Gastrocnemius medialis (tissue), 4 donors: ENCODE measurements at regions not wholly inside any gene's neighbourhood (a gene's known extent, or its start where the extent isn't known, plus 50 kb on each side); places are given as distances from the start of the nearest gene placed in this dataset.

Experiments
- ATAC-seq, 2 donors: fragments of 150-250 bp; one replicate each; pipeline ENCODE4 v1.9.1; 2016
- DNase-seq, 2 donors: peaks; one replicate each; pipeline ENCODE4 v3.0.0-alpha.2; 2019
- H3K27ac ChIP-seq, 4 donors: fragments of 200-600 bp; sonication (generic); 1 replicate in 1 of 4; 2 replicates in 3 of 4; pipeline ENCODE4 v1.5.1; 2016 to 2018; ENCODE audit warnings: mild to moderate bottlenecking in 2 of 4, moderate library complexity in 1 of 4
- H3K27me3 ChIP-seq, 3 donors: fragments of 200-600 bp; sonication (generic) in 2 of 3; 1 replicate in 1 of 3; 2 replicates in 2 of 3; pipeline versions ENCODE4 v1.5.1 to v1.6.0; 2016 to 2019; ENCODE audit warnings: mild to moderate bottlenecking in 1 of 3, moderate library complexity in 1 of 3
- H3K36me3 ChIP-seq, 2 donors: fragments of 200-600 bp; sonication (generic) in 1 of 2; one replicate each; pipeline ENCODE4 v1.5.1; 2017 to 2018
- H3K4me1 ChIP-seq, 2 donors: fragments of 200-600 bp; sonication (generic) in 1 of 2; one replicate each; pipeline ENCODE4 v1.5.1; 2016 to 2017; ENCODE audit warnings: mild to moderate bottlenecking in 2 of 2
- H3K4me3 ChIP-seq, 4 donors: fragments of 200-600 bp; sonication (generic) in 3 of 4; 1 replicate in 1 of 4; 2 replicates in 3 of 4; pipeline ENCODE4 v1.5.1; 2016 to 2019; ENCODE audit warnings: mild to moderate bottlenecking in 2 of 4
- H3K9me3 ChIP-seq, 3 donors: fragments of 200-600 bp; sonication (generic) in 2 of 3; 1 replicate in 1 of 3; 2 replicates in 2 of 3; pipeline ENCODE4 v1.5.1; 2016 to 2019
- POLR2A ChIP-seq, 2 donors: fragments of 450-650 bp; IDR thresholded peaks; one replicate each; pipeline ENCODE4 v1.6.1; 2017; ENCODE audit warnings: antibody characterized with exemption in 2 of 2, mild to moderate bottlenecking in 2 of 2, moderate library complexity in 2 of 2
- in situ Hi-C, 4 donors: fragments of 200-750 bp; cut with MboI; loops; one replicate each; pipeline versions ENCODE4 v1.15.0 to v1.8.0; 2017; ENCODE audit warnings: low sequenced_read_pairs in 4 of 4
- intact Hi-C: fragments of 100-400 bp; cut with DNase I; formaldehyde crosslinking; loops from one replicate; pipeline ENCODE4 v1.15.1; 2023; ENCODE audit warnings: low total_unique reads
- TF ChIP-seq, protein P1 (sequence below), 5 experiments: fragments of 450-650 bp in 3 of 5; fragments of 200-600 bp in 2 of 5; sonication (generic) in 2 of 5; IDR thresholded peaks in 4 of 5; conservative IDR thresholded peaks in 1 of 5; 1 replicate in 4 of 5; 2 replicates in 1 of 5; pipeline ENCODE4 v1.5.1; 2016 to 2019; ENCODE audit warnings: antibody characterized with exemption in 5 of 5, mild to moderate bottlenecking in 3 of 5, moderate library complexity in 3 of 5

DNA sequence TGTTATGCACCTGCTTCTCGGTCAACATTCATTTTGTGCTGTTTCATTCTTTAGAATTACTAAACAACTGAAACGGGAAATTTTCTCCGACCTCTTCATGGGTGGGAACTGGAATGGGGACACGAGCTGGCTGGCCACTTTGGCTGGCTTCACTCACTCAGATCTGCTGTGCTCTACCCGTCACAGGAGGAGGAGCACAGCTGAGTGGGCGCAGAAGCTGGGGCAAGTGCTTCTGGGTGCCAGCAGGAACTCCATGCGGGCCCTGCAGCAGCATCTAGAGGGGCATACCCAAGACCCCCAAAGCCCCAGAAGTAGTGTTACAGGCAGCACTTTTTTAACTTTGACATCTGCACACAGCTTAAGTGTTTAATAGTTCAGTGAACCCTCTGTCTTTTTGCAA, 109.6 kb downstream of the TMEM144 start:
- Histone ChIP-seq H3K4me3 (no peak overlapping the region), H3K27me3 (no peaks in the 10 kb centered on the region), H3K27ac (no peak overlapping the region), H3K4me1 (no peaks in the 10 kb centered on the region), H3K9me3 (no peaks in the 10 kb centered on the region), H3K36me3 (no peaks in the 10 kb centered on the region)
- TF ChIP-seq POLR2A (IDR thresholded peaks at IDR 0.05), result no peak
- TF ChIP-seq, protein P1, sequence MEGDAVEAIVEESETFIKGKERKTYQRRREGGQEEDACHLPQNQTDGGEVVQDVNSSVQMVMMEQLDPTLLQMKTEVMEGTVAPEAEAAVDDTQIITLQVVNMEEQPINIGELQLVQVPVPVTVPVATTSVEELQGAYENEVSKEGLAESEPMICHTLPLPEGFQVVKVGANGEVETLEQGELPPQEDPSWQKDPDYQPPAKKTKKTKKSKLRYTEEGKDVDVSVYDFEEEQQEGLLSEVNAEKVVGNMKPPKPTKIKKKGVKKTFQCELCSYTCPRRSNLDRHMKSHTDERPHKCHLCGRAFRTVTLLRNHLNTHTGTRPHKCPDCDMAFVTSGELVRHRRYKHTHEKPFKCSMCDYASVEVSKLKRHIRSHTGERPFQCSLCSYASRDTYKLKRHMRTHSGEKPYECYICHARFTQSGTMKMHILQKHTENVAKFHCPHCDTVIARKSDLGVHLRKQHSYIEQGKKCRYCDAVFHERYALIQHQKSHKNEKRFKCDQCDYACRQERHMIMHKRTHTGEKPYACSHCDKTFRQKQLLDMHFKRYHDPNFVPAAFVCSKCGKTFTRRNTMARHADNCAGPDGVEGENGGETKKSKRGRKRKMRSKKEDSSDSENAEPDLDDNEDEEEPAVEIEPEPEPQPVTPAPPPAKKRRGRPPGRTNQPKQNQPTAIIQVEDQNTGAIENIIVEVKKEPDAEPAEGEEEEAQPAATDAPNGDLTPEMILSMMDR (IDR thresholded peaks at IDR 0.05 in 4 of 5, conservative IDR thresholded peaks at IDR 0.05 in 1 of 5), result no peak
- no peak for DNase-seq
- in situ Hi-C loops (no loop called here), intact Hi-C loops (no loop called here)
- no peak for ATAC-seq

DNA sequence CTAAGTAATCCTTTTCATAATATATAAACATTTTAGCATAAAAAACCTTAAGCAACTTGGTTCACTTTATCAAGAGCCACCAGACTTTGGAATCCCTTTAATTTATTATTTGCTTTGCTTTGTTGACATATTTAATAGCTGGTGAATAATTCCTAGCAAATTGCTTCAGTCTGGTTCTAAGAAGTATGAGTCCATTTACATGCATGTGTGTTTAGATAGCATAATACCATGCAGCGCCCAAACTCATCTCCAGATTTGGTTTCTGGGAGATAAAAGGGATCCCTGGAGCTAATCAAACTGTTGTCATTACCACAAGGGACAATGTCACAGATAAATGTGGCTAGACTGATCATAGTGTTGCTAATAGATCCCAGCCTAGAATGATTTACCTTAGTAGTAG, 111.8 kb downstream of the TMEM144 start:
- ATAC-seq (no peak), DNase-seq (no peak)
- Histone ChIP-seq H3K4me1 (no peaks in the 10 kb centered on the region), H3K9me3 (no peaks in the 10 kb centered on the region), H3K27ac (no peak overlapping the region), H3K36me3 (no peaks in the 10 kb centered on the region), H3K4me3 (no peak overlapping the region), H3K27me3 (no peaks in the 10 kb centered on the region)
- in situ Hi-C loops, result no loop called here
- TF ChIP-seq POLR2A (IDR thresholded peaks at IDR 0.05), result no peak
- TF ChIP-seq, protein P1 (IDR thresholded peaks at IDR 0.05 in 4 of 5, conservative IDR thresholded peaks at IDR 0.05 in 1 of 5), result no peak
- intact Hi-C loops, result no loop called here

DNA sequence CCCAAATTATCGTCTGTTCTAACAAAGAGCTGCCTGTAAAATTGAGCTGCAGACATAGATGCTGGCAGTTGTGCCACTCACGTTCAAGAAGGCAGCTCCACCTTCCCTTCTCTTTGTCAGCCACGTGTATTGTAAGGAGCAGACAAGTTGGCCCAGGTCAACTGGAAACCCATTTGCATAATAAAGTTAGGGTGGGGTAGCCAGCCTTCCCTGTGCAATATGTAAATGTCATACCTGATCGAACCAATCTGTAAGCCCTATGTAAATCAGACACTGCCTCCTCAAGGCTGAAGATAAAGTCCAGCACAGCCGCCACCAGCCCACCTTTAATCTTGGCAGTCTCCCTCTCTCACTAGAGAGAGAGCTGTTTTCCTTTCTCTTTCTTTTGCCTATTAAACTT, 117.2 kb downstream of the TMEM144 start:
- Histone ChIP-seq H3K4me1 (no peaks in the 10 kb centered on the region), H3K9me3 (no peaks in the 10 kb centered on the region), H3K27me3 (no peaks in the 10 kb centered on the region), H3K36me3 (no peaks in the 10 kb centered on the region), H3K4me3 (no peak overlapping the region), H3K27ac (no peak overlapping the region)
- in situ Hi-C loops, result no loop called here
- intact Hi-C loops, result no loop called here
- DNase-seq, result no peak
- ATAC-seq, result no peak
- TF ChIP-seq POLR2A (IDR thresholded peaks at IDR 0.05), result no peak
- TF ChIP-seq, protein P1 (IDR thresholded peaks at IDR 0.05 in 4 of 5, conservative IDR thresholded peaks at IDR 0.05 in 1 of 5), result no peak

DNA sequence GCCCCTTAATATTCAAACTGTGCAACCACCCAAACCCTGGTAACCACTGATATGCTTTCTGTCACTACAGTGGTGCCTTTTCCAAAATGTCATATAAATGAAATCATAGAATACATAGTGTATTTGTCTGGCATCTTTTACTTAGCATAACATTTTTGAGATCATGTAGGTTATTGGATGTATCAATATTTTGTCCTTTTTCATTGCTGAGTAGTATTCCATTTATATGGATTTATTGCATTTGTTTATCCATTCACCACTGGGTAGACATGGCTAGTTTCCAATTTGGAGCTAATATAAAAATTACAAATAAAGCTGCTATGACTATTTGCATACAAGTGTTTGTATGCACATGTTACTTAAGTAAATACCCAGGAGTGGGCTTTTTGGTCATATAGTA, 121.6 kb downstream of the TMEM144 start:
- Histone ChIP-seq H3K27me3 (no peaks in the 10 kb centered on the region), H3K4me1 (no peaks in the 10 kb centered on the region), H3K9me3 (no peaks in the 10 kb centered on the region), H3K36me3 (no peaks in the 10 kb centered on the region), H3K27ac (no peak overlapping the region), H3K4me3 (no peak overlapping the region)
- TF ChIP-seq, protein P1 (IDR thresholded peaks at IDR 0.05 in 4 of 5, conservative IDR thresholded peaks at IDR 0.05 in 1 of 5), result no peak
- no peak for TF ChIP-seq POLR2A (IDR thresholded peaks at IDR 0.05)
- ATAC-seq, result no peak
- in situ Hi-C loops, result no loop called here
- no peak for DNase-seq
- intact Hi-C loops, result no loop called here

DNA sequence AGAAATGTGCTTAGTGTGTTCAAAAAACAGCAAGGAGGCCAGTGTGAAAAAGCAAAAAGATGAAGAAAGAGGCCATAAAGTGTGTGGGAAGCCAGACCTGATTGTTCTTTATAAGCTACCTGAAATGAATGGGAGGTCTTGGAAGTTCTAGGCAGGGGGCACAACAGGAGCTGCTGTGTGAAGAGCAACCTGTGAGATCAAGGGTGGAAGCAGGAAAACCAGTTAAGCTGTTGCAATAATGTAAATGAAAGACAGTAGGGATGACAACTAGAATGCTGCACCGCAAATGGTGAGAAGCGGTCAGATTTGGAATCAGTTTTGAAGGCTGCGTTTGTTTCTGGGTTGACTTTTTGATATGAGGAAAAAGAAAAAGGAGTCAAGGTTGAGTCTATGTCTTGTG, 123.5 kb downstream of the TMEM144 start:
- intact Hi-C loops (no loop called here), in situ Hi-C loops (no loop called here)
- no peaks in the 10 kb centered on the region for H3K4me1 ChIP-seq
- ATAC-seq, result no peak
- H3K27ac ChIP-seq, result no peak overlapping the region
- no peaks in the 10 kb centered on the region for H3K36me3 ChIP-seq
- H3K27me3 ChIP-seq, result no peaks in the 10 kb centered on the region
- no peak overlapping the region for H3K4me3 ChIP-seq
- TF ChIP-seq, protein P1 (IDR thresholded peaks at IDR 0.05 in 4 of 5, conservative IDR thresholded peaks at IDR 0.05 in 1 of 5), result no peak
- no peaks in the 10 kb centered on the region for H3K9me3 ChIP-seq
- no peak for DNase-seq
